Sigmoid colon (tissue), 6 donors: ENCODE measurements at regions not wholly inside any gene's neighbourhood (a gene's known extent, or its start where the extent isn't known, plus 50 kb on each side); places are given as distances from the start of the nearest gene placed in this dataset.

Experiments used
- DNase-seq: peaks from one replicate; pipeline ENCODE4 v3.0.0-alpha.2; 2019
- H3K27ac ChIP-seq, 4 donors: fragments of 200-600 bp; sonication (generic); one replicate each; pipeline ENCODE4 v1.5.1; 2016 to 2019; ENCODE audit warnings: mild to moderate bottlenecking in 1 of 4
- H3K27me3 ChIP-seq, 3 donors: fragments of 200-600 bp; sonication (generic); one replicate each; pipeline ENCODE4 v1.5.1; 2019; ENCODE audit warnings: mild to moderate bottlenecking in 1 of 3
- H3K36me3 ChIP-seq, 4 donors: fragments of 200-600 bp; sonication (generic); one replicate each; pipeline ENCODE4 v1.5.1; 2016 to 2019
- H3K4me1 ChIP-seq, 4 donors: fragments of 200-600 bp; sonication (generic); one replicate each; pipeline ENCODE4 v1.5.1; 2017 to 2019
- H3K4me3 ChIP-seq, 4 donors: fragments of 200-600 bp; sonication (generic); one replicate each; pipeline ENCODE4 v1.5.1; 2017 to 2019; ENCODE audit warnings: mild to moderate bottlenecking in 2 of 4, moderate library complexity in 1 of 4
- H3K9me3 ChIP-seq, 4 donors: fragments of 200-600 bp in 3 of 4; sonication (generic) in 3 of 4; one replicate each; pipeline versions ENCODE4 v1.5.1 to v1.6.1; 2013 to 2019
- CTCF ChIP-seq, 4 experiments: fragments of 450-650 bp in 3 of 4; fragments of 200-600 bp in 1 of 4; IDR thresholded peaks; one replicate each; pipeline ENCODE4 v1.5.1; 2016 to 2019; ENCODE audit warnings: antibody characterized with exemption in 4 of 4, mild to moderate bottlenecking in 3 of 4, moderate library complexity in 2 of 4
- EP300 ChIP-seq, 4 donors: sonication (generic); formaldehyde crosslinking; IDR thresholded peaks; one replicate each; pipeline ENCODE4 v1.6.1; 2017; ENCODE audit warnings: antibody characterized with exemption in 4 of 4
- POLR2A ChIP-seq, 2 donors: fragments of 450-650 bp; IDR thresholded peaks; one replicate each; pipeline ENCODE4 v1.6.1; 2016; ENCODE audit warnings: antibody characterized with exemption in 2 of 2, mild to moderate bottlenecking in 2 of 2, moderate library complexity in 2 of 2
- POLR2AphosphoS5 ChIP-seq, 4 donors: sonication (generic); formaldehyde crosslinking; IDR thresholded peaks; one replicate each; pipeline ENCODE4 v1.6.1; 2017; ENCODE audit warnings: antibody characterized with exemption in 4 of 4
- WGBS, 2 donors: extraction: QIAGEN DNeasy Blood & Tissue Kit; methylation state at CpG; one replicate each; pipeline ENCODE4 v1.1.7; 2013; 5-methylcytosine and 5-hydroxymethylcytosine counted together
- intact Hi-C: fragments of 100-400 bp; cut with DNase I; formaldehyde crosslinking; loops from one replicate; pipeline ENCODE4 v1.15.1; 2023
- donor health status: healthy with polysubstance abuse.
- donor health status: healthy.

DNA sequence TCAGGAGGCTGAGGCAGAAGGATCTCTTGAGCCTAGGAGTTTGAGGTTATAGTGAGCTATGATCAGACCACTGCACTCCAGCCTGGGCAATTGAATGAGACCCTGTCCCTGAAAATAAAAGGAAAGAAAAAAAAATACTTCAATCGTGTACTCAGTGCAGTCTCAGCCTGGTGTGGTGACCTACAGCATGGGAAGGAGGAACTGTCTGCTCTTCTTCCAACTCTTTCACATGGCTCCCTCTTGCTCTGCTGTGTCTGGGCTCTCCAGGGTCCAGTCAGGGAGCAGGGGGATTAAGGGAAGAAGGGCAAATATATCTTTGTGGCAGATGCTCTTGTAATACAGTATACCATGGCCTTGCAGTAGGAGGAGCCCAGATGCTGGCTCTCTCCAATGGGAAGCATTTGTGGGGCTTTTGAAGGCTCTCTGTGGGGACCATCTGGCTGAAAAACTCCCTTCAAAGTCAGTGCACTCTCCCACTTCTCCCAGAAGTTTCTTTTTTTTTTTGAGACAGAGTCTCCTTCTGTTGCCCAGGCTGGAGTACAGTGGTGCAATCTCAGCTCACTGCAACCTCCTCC, 76.6 kb upstream of the TMPO start:
- no peaks in the 10 kb centered on the region for H3K27me3 ChIP-seq
- intact Hi-C loops = no loop called here
- peak overlapping the region in 1 of 4 donors; percentile 57 for H3K27ac ChIP-seq
- no peaks in the 10 kb centered on the region for H3K9me3 ChIP-seq
- no peak for DNase-seq
- no peak for TF ChIP-seq CTCF (IDR thresholded peaks at IDR 0.05)
- TF ChIP-seq POLR2AphosphoS5 (IDR thresholded peaks at IDR 0.05) = no peak
- no peak for TF ChIP-seq EP300 (IDR thresholded peaks at IDR 0.05)
- TF ChIP-seq POLR2A (IDR thresholded peaks at IDR 0.05) = no peak
- 45 to 46% methylated on average over 1 of the region's 1 CpG for WGBS, 2 donors
- H3K36me3 ChIP-seq = no peaks in the 10 kb centered on the region
- H3K4me1 ChIP-seq = peaks cover 0 to 9% (median 3%) of the 10 kb centered on the region in 4 donors
- H3K4me3 ChIP-seq = no peak overlapping the region

DNA sequence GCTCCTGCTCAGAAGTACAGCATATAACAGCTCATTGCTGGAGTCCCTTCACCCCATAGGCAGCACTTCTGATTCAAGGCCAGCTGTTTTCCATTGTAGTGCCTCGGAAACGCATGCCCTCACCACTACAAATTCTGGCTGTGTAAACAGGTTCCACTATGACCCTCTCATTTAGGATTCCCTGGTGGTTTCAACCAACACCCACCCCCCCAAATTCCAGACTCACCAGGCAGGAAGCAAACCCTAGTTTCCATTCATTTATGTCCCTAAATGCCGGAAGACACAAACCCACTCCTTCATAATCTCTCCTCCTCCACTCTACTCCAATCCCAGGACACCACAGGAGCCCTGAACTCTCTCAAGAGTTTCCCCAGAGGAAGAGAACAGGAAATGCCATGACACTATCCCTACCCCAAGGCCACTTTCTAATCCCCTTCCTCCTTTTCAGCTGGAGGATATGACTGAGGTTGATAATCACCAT, 75.9 kb upstream of the TMPO start:
- Histone ChIP-seq H3K9me3 (no peaks in the 10 kb centered on the region), H3K4me1 (peaks cover 0 to 9% (median 3%) of the 10 kb centered on the region in 4 donors), H3K27ac (peak overlapping the region in 3 of 4 donors; percentile 34 to 57 (median 51)), H3K4me3 (no peak overlapping the region), H3K27me3 (no peaks in the 10 kb centered on the region), H3K36me3 (no peaks in the 10 kb centered on the region)
- no peak for DNase-seq
- intact Hi-C loops = no loop called here
- 60 to 65% methylated on average over 3 of the region's 3 CpGs for WGBS, 2 donors
- TF ChIP-seq CTCF (IDR thresholded peaks at IDR 0.05) (no peak), POLR2A (IDR thresholded peaks at IDR 0.05) (no peak), POLR2AphosphoS5 (IDR thresholded peaks at IDR 0.05) (no peak), EP300 (IDR thresholded peaks at IDR 0.05) (no peak)

GRCh38 chr12:98439981-98440581, 75.3 kb upstream of the TMPO start:
- Histone ChIP-seq H3K4me3 (no peak overlapping the region), H3K36me3 (no peaks in the 10 kb centered on the region), H3K27me3 (no peaks in the 10 kb centered on the region), H3K4me1 (peaks cover 0 to 9% (median 3%) of the 10 kb centered on the region in 4 donors), H3K27ac (peak overlapping the region in 3 of 4 donors; percentile 34 to 57 (median 51)), H3K9me3 (no peaks in the 10 kb centered on the region)
- intact Hi-C loops = no loop called here
- peak; percentile 85 for DNase-seq
- TF ChIP-seq CTCF (IDR thresholded peaks at IDR 0.05) (no peak), EP300 (IDR thresholded peaks at IDR 0.05) (peak in 1 of 4 donors; percentile 31), POLR2AphosphoS5 (IDR thresholded peaks at IDR 0.05) (peak; percentile 28 to 56 (median 50)), POLR2A (IDR thresholded peaks at IDR 0.05) (no peak)
- 24 to 48% methylated on average over 4 of the region's 4 CpGs for WGBS, 2 donors

DNA sequence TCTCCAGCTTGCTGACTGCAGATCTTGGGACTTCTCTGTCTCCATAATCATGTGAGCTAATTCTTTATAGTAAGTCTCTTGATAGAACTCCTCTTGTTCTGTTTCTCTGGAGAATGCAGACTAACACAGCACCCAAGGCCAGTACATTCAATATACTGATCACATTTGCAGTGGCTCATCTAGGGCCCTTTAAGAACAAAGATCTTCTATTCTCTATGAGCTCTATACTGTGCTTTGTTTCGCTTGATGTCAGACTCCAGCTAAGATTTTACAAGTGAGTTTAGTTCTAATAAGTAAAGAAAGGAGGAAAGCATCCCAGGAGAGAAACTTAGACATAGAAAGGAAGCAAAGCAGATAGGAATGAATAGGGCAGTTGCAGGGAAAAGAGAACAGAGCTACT, 69.3 kb upstream of the TMPO start:
- 28 to 74% methylated on average over 1 of the region's 1 CpG for WGBS, 2 donors

More for the DNA sequence above, 69.3 kb upstream of the TMPO start:
- DNase-seq = no peak
- intact Hi-C loops = no loop called here
- Histone ChIP-seq H3K4me3 (no peak overlapping the region), H3K9me3 (no peaks in the 10 kb centered on the region), H3K27ac (no peak overlapping the region), H3K4me1 (no peaks in the 10 kb centered on the region), H3K36me3 (no peaks in the 10 kb centered on the region), H3K27me3 (no peaks in the 10 kb centered on the region)
- TF ChIP-seq EP300 (IDR thresholded peaks at IDR 0.05) (no peak), CTCF (IDR thresholded peaks at IDR 0.05) (no peak), POLR2AphosphoS5 (IDR thresholded peaks at IDR 0.05) (no peak), POLR2A (IDR thresholded peaks at IDR 0.05) (no peak)
